GM19463 (cell line): ENCODE measurements at regions not wholly inside any gene's neighbourhood (a gene's known extent, or its start where the extent isn't known, plus 50 kb on each side); places are given as distances from the start of the nearest gene placed in this dataset.

Experiments
- ATAC-seq: cut with Tn5 transposase; IDR thresholded peaks from one replicate; pipeline ENCODE4 v1.9.1; 2021; ENCODE audit warnings: mild to moderate bottlenecking, moderate library complexity; ENCODE audit not compliant: unreplicated experiment

- ATAC-seq, result no peak
These were observed 1447.2 kb downstream of the TBC1D22A start for GRCh38 chr22:48209473-48210197.

- no peak for ATAC-seq
These were observed 1446.4 kb downstream of the TBC1D22A start for GRCh38 chr22:48208894-48209293.

GRCh38 chr22:48207919-48208535, 1445.6 kb downstream of the TBC1D22A start:
- no peak for ATAC-seq

- no peak for ATAC-seq
These were observed 1443.3 kb downstream of the TBC1D22A start for GRCh38 chr22:48205790-48206189.

DNA sequence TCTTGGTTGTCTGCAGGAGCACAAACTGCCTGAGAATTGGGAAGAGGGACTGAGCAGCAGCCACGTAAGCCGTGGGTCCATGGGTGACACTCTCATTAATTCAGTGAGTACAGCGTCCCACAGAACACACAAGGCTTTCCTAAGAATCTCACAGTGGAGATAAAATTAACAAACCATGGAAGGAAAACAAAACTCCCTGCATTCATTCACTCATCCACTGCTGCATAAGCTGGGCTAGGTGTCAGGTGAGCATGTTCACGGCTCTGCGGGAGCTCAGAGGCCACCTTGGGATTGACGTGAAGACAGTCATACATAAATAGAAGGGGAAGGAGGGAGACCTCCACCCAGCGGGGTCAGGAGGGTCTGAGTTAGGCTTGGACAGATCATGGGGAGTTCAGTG, 1442.7 kb downstream of the TBC1D22A start:
- ATAC-seq, result no peak

GRCh38 chr22:48204296-48204695, 1441.8 kb downstream of the TBC1D22A start:
- ATAC-seq, result no peak

DNA sequence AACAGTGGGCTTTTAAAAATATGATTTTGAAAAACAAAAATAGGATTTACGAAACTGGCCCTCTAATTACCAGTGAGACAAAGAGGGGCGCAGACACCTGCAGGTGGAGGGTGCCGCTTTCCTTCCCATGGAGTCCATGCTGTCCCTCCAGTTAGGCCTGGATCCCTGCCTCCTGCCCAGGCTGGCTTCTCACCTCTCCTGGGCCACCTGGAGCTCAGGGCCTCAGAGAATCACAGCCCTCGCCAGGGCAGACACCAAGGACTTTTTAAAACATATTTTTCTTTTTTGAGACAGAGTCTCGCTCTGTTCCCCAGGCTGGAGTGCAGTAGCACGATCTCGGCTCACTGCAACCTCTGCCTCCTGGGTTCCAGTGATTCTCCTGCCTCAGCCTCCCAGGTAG, 1437.2 kb downstream of the TBC1D22A start:
- ATAC-seq, result no peak

- no peak for ATAC-seq
These were observed 1436.3 kb downstream of the TBC1D22A start for GRCh38 chr22:48198489-48199459.

- ATAC-seq, result no peak
These were observed 1434.8 kb downstream of the TBC1D22A start for GRCh38 chr22:48197189-48197690.

GRCh38 chr22:48192920-48193319, 1430.5 kb downstream of the TBC1D22A start:
- ATAC-seq, result no peak

DNA sequence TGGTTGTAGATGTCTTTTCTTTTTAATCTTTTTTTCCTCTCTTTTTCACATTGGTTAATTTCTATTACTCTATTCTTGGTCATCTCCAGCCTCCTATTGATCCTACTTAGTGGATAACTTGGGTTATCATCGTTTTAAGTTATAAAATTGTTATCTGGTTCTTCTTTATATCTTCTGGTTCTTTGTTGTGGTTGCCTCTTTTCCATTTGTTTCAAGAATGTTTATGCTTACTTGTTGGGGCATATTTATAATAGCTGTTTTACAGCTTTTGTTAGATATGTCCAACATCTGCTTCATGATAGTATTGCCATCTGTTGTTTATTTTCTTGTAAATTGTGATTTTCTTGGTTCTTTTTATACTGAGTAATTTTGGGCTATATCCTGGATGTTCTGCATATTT, 1429.6 kb downstream of the TBC1D22A start:
- no peak for ATAC-seq

GRCh38 chr22:48188231-48188721, 1425.8 kb downstream of the TBC1D22A start:
- ATAC-seq, result no peak

DNA sequence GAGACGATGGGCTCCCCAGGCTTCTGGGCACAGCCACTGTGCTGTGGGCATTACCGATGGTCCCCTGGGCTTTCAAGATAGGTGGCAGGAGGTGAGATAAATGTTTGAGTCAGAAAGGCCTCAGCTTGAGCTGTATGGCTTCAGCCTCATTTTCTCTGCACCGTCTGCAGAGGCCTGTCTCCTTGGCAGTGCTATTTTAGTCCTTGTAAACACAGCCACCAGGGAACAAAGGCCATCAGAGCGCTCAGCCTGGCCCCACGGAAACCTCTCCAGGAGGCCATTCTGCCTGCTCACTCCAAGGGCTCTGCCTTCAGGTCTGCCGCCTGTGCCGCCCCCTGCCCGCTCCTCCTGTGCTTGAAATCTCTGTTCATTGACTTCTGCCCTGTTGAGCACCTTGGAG, 1424.9 kb downstream of the TBC1D22A start:
- no peak for ATAC-seq

DNA sequence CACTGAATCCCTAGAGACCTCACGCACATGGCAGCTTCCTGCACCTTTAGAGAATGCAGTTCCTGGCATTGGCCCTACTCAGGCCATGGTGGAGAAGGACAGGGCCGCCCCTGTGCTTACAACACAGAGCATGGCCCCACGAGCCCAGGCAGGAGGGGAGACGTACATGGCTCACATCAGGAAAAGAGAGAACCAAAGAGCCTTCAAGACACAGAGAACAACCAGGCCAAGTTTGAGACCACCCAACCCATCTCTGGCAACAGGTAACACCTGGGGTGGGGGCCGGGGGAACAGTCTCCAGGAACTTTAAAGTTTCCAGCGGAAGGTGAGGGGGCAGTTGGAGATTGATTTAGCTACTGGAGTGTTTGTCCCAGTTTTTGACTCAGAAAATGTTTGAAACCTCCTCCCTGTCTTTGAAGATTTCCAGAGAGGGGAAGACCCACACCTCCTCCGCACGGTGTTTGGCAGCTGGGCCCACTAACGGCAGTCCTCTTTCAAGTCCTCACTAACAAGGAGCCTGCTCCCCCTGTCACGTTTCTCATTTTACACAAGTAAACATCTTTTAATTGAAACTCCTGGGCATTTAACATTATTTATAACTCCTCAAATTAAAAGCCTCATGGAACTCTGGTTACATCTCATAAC, 1423.8 kb downstream of the TBC1D22A start:
- no peak for ATAC-seq

DNA sequence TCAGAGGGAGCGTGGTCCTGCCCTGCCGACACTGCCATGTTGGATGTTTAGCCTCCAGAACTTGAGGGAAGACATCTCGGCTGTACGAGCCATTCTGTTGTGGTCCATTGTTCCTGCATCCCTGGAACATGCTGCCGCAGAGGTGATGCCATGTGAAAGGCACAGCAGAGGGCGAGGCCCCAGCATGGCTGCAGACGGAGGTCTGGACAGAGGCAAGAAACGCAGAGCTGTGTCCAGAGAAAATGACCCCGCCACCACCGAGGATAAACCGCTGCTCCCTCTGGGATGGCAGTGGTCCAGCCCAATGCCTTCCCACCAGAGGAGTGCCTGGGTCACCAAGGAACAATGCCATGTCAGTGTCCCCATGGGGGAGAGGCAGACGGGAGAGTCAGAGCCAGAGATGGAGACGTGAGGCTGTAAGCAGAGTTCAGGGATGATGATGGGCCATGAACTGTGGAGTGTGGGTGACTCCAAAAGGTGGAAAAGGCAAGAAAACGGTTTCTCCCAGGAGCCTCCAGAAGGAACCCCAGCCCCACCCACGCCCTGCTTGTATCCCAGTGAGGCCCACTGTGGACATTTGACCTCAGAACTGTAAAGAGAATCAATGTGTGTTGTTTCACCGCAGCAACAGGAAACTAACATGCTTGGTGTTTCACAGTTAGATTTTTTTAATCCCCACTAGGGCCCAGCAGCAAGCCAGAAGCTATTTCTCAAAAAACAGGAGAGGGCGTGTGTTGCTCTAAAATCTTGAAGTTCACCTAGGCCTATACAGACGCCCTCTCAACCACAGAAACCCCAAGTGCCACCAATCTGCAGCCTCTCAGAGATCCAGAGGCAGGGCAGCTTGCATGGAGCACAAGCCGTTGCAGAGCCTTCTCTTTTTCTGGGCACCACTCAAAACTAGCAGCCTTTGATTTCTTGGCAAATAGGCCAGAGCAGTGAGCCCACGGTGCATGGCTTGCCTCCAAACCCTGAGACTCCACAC, 1422.9 kb downstream of the TBC1D22A start:
- ATAC-seq, result no peak

DNA sequence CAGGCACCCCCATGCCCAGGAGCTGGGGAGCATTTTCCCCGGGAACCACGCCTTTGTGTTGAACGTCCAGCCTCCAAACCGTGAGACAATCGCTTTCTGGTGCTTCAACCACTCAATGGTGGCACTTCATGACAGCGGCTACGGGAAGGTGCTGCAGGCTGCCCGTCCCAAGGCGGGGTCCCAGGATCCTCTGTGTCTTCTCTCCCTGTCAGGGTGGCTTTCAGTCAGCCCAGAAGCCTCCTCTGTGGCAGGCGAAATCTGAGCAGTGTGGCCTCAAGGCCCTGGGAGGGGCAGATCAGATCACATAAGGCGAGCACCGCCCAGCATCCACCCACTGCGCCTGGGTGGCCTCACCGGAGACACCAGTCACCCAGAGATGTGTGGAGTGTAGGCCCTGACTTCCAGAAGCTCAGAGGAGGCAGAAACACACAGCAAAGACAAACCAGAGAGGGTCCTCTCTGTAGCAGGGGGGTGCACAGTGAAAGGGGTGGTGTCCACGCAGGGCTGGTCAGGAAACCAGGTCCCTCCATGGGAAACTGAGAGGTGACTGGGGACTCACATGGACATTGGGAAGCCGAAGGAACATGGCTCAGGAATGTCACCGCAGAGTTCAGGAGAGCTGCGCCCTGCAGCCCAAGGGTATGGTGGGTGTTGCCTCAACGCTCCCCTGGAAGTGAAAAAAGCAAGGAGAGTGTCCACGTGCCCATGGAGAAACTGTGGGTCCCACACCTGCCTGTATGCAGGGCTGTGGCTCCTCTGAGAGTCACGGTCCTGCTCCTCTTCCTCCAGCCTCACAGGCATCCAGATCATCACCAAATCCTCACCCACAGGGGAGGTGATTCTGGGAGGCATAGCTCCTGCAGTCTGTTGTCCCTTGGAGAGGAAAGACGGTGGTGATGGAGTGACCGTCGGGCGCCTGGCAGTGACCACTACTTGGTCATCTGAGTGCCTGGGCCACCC, 1420.7 kb downstream of the TBC1D22A start:
- ATAC-seq, result no peak

DNA sequence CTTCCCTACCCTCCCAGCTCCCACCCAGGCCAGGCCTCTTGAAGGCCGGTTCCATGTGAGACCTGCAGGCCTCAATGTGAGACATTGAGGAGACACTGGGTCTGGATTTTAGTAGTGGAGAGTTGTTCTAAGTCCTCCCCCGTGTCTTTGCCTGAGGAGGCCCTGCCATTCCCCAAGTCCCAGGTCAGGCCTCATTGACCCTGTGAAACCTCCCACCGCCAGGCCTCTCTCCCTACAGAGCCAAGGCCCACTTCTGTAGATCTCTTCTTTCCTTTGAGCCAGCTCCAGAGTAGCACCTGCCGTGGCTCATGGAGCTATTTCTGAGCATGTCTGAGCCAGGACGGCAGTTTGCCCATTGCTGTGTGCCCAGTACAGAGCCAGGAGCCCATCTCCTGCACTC, 1419.6 kb downstream of the TBC1D22A start:
- ATAC-seq, result no peak

GRCh38 chr22:48181263-48181955, 1419.0 kb downstream of the TBC1D22A start:
- ATAC-seq, result no peak
